ENCODE measurements at regions not wholly inside any gene's neighbourhood (a gene's known extent, or its start where the extent isn't known, plus 50 kb on each side); places are given as distances from the start of the nearest gene placed in this dataset.

DNA sequence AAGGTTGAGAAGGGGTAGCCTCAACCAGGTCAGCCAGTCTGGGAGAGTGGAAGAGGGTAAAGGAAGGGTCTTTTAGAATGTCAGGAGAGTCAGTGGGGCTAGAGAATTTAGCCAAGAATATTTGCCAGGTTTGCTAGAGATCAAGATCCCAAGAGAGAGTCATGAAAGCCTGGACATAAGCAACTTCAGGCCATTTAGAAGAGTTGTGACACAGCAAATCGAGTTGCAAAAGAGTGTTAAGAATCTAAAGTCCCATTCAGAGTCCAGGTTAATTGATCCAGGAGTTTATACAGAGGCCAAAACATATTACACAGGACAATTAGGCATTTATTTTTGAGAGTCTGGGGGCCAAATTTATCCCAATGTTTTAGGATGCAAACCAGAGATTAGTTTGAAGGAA is 1260.1 kb upstream of the ACO1 start:
- no peak overlapping the region for H3K27ac Mint-ChIP-seq
- peaks cover 15% of the 10 kb centered on the region for H3K9me3 Mint-ChIP-seq
- no peaks in the 10 kb centered on the region for H3K4me1 Mint-ChIP-seq
- H3K4me3 Mint-ChIP-seq, result no peak overlapping the region
- TF ChIP-seq, protein P1, sequence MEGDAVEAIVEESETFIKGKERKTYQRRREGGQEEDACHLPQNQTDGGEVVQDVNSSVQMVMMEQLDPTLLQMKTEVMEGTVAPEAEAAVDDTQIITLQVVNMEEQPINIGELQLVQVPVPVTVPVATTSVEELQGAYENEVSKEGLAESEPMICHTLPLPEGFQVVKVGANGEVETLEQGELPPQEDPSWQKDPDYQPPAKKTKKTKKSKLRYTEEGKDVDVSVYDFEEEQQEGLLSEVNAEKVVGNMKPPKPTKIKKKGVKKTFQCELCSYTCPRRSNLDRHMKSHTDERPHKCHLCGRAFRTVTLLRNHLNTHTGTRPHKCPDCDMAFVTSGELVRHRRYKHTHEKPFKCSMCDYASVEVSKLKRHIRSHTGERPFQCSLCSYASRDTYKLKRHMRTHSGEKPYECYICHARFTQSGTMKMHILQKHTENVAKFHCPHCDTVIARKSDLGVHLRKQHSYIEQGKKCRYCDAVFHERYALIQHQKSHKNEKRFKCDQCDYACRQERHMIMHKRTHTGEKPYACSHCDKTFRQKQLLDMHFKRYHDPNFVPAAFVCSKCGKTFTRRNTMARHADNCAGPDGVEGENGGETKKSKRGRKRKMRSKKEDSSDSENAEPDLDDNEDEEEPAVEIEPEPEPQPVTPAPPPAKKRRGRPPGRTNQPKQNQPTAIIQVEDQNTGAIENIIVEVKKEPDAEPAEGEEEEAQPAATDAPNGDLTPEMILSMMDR (IDR thresholded peaks at IDR 0.05; ENCODE audit: unreplicated experiment in 3 of 3), result no peak
- H3K36me3 Mint-ChIP-seq (ENCODE audit: low read depth), result no peaks in the 10 kb centered on the region
- H3K27me3 Mint-ChIP-seq (ENCODE audit: low read depth), result no peaks in the 10 kb centered on the region

DNA sequence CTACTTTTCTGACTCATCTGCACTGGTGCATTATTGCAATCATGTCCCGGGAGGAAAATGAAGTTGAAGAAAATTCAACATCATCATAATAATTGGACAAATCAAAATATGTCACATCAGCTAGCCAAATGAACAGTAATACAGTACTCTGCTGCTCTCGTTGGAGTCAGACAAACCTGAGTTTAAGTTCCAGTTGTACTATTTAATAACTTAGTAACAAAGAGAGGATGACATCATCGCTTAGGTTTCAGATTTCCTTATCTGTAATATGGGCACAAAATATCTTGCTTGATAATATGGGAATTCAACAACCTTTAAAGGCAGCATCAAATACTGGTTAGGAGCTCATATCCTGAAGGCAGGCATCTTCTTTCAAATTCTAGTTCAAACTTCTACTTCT is 1248.9 kb upstream of the ACO1 start:
- H3K27ac Mint-ChIP-seq, result no peak overlapping the region
- H3K9me3 Mint-ChIP-seq, result peaks cover 4% of the 10 kb centered on the region
- TF ChIP-seq, protein P1 (IDR thresholded peaks at IDR 0.05; ENCODE audit: unreplicated experiment in 3 of 3), result no peak
- H3K4me3 Mint-ChIP-seq, result no peak overlapping the region
- H3K36me3 Mint-ChIP-seq (ENCODE audit: low read depth), result no peaks in the 10 kb centered on the region
- no peaks in the 10 kb centered on the region for H3K4me1 Mint-ChIP-seq
- H3K27me3 Mint-ChIP-seq (ENCODE audit: low read depth), result no peaks in the 10 kb centered on the region

DNA sequence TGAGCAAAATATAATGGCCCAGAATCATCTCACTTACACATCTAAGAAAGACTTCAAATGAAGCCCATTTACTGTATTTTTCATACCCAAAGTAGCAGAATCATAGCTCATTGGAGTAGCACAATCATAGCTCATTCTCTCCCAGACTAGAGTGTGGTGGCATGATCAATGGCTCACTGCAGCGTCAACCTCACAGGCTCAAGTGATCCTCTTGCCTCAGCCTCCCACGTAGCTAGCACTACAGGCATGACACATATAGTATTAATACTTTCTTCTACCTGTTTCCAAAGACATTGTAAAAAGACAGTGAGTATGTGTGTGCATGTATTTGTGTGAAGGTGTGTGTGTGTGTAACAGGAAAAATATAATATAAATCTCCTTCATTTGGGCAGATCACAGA is 1247.9 kb upstream of the ACO1 start:
- Mint-ChIP-seq H3K9me3 (peaks cover 4% of the 10 kb centered on the region), H3K4me3 (no peak overlapping the region), H3K4me1 (no peaks in the 10 kb centered on the region), H3K27me3 (ENCODE audit: low read depth) (no peaks in the 10 kb centered on the region), H3K36me3 (ENCODE audit: low read depth) (no peaks in the 10 kb centered on the region), H3K27ac (no peak overlapping the region)
- TF ChIP-seq, protein P1 (IDR thresholded peaks at IDR 0.05; ENCODE audit: unreplicated experiment in 3 of 3), result no peak

DNA sequence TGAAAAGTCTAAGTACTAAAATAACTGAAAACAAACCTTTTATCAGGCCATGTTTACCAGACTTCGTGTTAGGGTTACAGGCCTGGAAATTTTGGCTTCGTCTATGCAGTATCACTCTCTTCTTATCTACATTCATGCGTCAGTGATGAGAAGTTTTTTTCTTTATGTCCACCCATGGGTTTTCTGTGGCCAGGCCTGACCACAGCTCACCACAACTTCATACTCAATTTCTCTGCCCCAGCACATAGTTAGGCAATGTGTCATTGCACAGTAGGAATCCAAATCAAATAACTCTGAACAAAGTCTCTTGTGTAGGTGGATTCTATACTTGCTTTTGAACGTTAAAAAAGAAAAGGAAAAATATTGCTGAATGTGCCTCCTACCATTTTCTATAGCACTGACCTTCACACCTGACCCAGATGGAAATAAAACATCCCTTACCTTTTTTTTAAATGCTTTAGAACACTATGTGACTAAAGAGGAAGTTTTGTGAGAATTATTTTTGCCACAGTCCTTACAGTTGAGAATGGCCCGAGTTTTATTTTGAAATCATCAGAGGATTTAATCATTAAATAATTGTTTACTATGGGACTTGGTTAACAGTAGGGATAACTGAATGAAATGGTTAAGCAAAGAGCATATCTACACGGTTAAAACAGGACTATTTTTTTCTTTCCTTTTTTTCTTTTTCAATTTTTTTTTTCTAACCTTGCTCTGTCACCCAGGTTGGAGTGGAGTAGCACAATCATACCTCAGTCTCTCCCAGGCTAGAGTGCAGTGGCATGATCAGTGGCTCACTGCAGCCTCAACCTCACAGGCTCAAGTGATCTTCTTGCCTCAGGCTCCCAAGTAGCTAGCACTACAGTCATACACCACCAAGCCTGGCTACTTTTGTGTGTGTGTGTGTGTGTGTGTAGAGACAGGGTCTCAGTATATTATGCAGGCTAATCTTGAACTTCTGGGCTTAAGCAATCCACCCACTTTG is 1247.0 kb upstream of the ACO1 start:
- Mint-ChIP-seq H3K36me3 (ENCODE audit: low read depth) (no peaks in the 10 kb centered on the region), H3K9me3 (peaks cover 2% of the 10 kb centered on the region), H3K4me3 (no peak overlapping the region), H3K27ac (no peak overlapping the region), H3K4me1 (no peaks in the 10 kb centered on the region), H3K27me3 (ENCODE audit: low read depth) (no peaks in the 10 kb centered on the region)
- TF ChIP-seq, protein P1 (IDR thresholded peaks at IDR 0.05; ENCODE audit: unreplicated experiment in 3 of 3), result no peak

DNA sequence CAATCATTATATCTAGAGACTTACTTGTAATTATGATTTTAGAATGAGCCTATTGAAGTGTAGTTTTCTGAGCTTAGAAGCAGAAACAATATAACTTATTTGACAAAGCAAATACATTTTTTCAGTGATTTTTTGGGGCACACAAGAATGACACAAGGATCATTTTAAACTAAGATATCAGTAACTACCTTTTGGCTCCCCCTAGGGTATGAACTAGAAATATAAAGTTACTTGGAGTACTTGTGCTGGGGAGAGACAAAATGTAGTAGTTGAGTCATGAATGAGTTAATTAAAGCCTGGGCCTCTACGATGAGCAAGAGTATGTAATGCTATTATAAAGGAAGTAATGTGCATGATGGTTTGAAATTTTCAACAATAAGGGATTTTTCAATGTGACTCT is 1244.1 kb upstream of the ACO1 start:
- no peaks in the 10 kb centered on the region for H3K4me1 Mint-ChIP-seq
- H3K4me3 Mint-ChIP-seq, result no peak overlapping the region
- H3K9me3 Mint-ChIP-seq, result no peaks in the 10 kb centered on the region
- H3K27ac Mint-ChIP-seq, result no peak overlapping the region
- H3K27me3 Mint-ChIP-seq (ENCODE audit: low read depth), result no peaks in the 10 kb centered on the region
- TF ChIP-seq, protein P1 (IDR thresholded peaks at IDR 0.05; ENCODE audit: unreplicated experiment in 3 of 3), result peak in 2 of 3 experiments; percentile 27 to 43
- no peaks in the 10 kb centered on the region for H3K36me3 Mint-ChIP-seq (ENCODE audit: low read depth)

DNA sequence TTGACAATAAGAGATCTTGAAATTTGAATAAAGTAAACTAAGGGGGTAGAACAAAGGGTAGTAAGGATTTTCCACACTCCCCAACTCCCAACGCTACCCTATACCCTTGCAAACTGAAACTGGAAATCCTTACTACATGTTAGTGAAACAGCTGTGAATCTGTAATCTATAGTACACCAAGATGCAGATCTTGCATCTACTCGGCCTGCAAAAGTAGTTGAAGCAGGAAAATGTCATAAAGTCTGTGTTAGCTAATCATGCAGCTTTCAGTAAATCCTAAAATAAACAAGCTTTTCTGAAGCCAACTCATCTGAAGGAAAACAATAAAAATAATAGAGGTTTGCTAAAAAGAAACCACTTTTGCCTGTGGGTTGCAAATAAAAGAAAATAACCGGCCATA is 1242.0 kb upstream of the ACO1 start:
- TF ChIP-seq, protein P1 (IDR thresholded peaks at IDR 0.05; ENCODE audit: unreplicated experiment in 3 of 3), result no peak
- Mint-ChIP-seq H3K9me3 (no peaks in the 10 kb centered on the region), H3K4me3 (no peak overlapping the region), H3K36me3 (ENCODE audit: low read depth) (no peaks in the 10 kb centered on the region), H3K4me1 (no peaks in the 10 kb centered on the region), H3K27ac (no peak overlapping the region), H3K27me3 (ENCODE audit: low read depth) (no peaks in the 10 kb centered on the region)
